PC-3 (cell line): ENCODE measurements at regions not wholly inside any gene's neighbourhood (a gene's known extent, or its start where the extent isn't known, plus 50 kb on each side); places are given as distances from the start of the nearest gene placed in this dataset.

Source experiments
- EZH2phosphoT487 ChIP-seq: fragments of 300-600 bp; sonication (generic); IDR thresholded peaks from 2 replicates; pipeline ENCODE4 v1.6.1; 2018; ENCODE audit warnings: mild to moderate bottlenecking, antibody characterized with exemption, low read length, borderline replicate concordance
- TF ChIP-seq, protein P1 (sequence below): fragments of 300-600 bp; sonication (generic); conservative IDR thresholded peaks from 2 replicates; pipeline ENCODE4 v1.5.1; 2017; ENCODE audit warnings: antibody characterized with exemption, low read depth, mild to moderate bottlenecking, low read length

DNA sequence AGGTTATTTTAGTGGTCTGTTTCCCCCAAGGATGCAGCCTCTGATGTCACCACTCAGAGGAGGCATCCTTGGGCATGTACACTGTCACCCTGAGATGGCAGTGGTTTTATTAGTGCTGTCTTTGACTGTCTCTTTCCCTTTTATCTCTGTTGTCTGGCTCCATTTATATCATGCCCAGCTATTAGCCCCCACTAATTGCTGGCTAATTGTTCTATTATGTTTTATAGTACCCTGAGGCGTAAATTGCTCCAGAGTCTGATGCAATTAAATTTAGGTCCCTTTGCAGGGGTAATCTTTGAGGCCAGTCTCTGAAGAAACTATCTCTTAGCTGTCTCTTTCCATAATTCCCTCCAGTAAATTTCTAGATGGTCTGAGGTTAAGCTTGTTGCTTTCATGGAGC, 301.0 kb upstream of the KLHL29 start:
- TF ChIP-seq, protein P1, sequence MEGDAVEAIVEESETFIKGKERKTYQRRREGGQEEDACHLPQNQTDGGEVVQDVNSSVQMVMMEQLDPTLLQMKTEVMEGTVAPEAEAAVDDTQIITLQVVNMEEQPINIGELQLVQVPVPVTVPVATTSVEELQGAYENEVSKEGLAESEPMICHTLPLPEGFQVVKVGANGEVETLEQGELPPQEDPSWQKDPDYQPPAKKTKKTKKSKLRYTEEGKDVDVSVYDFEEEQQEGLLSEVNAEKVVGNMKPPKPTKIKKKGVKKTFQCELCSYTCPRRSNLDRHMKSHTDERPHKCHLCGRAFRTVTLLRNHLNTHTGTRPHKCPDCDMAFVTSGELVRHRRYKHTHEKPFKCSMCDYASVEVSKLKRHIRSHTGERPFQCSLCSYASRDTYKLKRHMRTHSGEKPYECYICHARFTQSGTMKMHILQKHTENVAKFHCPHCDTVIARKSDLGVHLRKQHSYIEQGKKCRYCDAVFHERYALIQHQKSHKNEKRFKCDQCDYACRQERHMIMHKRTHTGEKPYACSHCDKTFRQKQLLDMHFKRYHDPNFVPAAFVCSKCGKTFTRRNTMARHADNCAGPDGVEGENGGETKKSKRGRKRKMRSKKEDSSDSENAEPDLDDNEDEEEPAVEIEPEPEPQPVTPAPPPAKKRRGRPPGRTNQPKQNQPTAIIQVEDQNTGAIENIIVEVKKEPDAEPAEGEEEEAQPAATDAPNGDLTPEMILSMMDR, result no peak
- TF ChIP-seq EZH2phosphoT487, result no peak
